OCI-LY1 (cell line): ENCODE measurements at regions not wholly inside any gene's neighbourhood (a gene's known extent, or its start where the extent isn't known, plus 50 kb on each side); places are given as distances from the start of the nearest gene placed in this dataset.

Experiments used
- H2AFZ ChIP-seq: fragments of 200-600 bp; sonication (generic), shearing (Covaris generic); 2 replicates; pipeline ENCODE4 v1.6.0; 2014; ENCODE audit warnings: antibody characterized with exemption, mild to moderate bottlenecking, low read length
- H3F3A ChIP-seq: fragments of 200-600 bp; sonication (generic), shearing (Covaris generic); 2 replicates; pipeline ENCODE4 v1.6.0; 2014; ENCODE audit warnings: mild to moderate bottlenecking, antibody characterized with exemption, low read length, moderate library complexity; ENCODE audit not compliant: insufficient read depth
- H3K27ac ChIP-seq: fragments of 200-600 bp; sonication (generic); 2 replicates; pipeline ENCODE4 v1.5.1; 2014; ENCODE audit warnings: low read length, mixed run types, mild to moderate bottlenecking, low read depth; ENCODE audit not compliant: poor library complexity, severe bottlenecking
- H3K27me3 ChIP-seq: fragments of 200-600 bp; sonication (generic); 2 replicates; pipeline ENCODE4 v1.6.0; 2014; ENCODE audit warnings: antibody characterized with exemption, mild to moderate bottlenecking, low read length, moderate library complexity; ENCODE audit not compliant: insufficient read depth
- H3K36me3 ChIP-seq: fragments of 200-600 bp; sonication (generic); 2 replicates; pipeline ENCODE4 v1.6.1; 2014; ENCODE audit warnings: mild to moderate bottlenecking, antibody characterized with exemption, low read length, moderate library complexity, mixed read lengths; ENCODE audit not compliant: insufficient read depth
- H3K4me1 ChIP-seq: fragments of 200-600 bp; sonication (generic); 2 replicates; pipeline ENCODE4 v1.5.1; 2014; ENCODE audit warnings: mild to moderate bottlenecking, low read length, moderate library complexity; ENCODE audit not compliant: insufficient read depth, severe bottlenecking
- H3K4me2 ChIP-seq: fragments of 200-600 bp; sonication (generic), shearing (Covaris generic); 2 replicates; pipeline ENCODE4 v1.6.1; 2014; ENCODE audit warnings: low read length
- H3K4me3 ChIP-seq: fragments of 200-600 bp; sonication (generic); 2 replicates; pipeline ENCODE4 v1.5.1; 2014; ENCODE audit warnings: low read length, low read depth, mild to moderate bottlenecking, mixed read lengths; ENCODE audit not compliant: poor library complexity, severe bottlenecking
- H3K79me2 ChIP-seq: fragments of 200-600 bp; shearing (Covaris generic); 2 replicates; pipeline ENCODE4 v1.6.1; 2016; ENCODE audit warnings: mixed run types, low read length, mixed read lengths; ENCODE audit not compliant: insufficient read depth
- H3K9ac ChIP-seq: fragments of 200-600 bp; sonication (generic), shearing (Covaris generic); 2 replicates; pipeline ENCODE4 v1.6.1; 2014; ENCODE audit warnings: mild to moderate bottlenecking, low read length, mixed read lengths
- H3K9me2 ChIP-seq: fragments of 200-600 bp; sonication (generic), shearing (Covaris generic); 2 replicates; pipeline ENCODE4 v1.6.1; 2014; ENCODE audit warnings: low read depth, mild to moderate bottlenecking, low read length, mixed read lengths
- H3K9me3 ChIP-seq: fragments of 200-600 bp; shearing (Covaris generic); 2 replicates; pipeline ENCODE4 v1.6.1; 2014; ENCODE audit warnings: low read length, mixed read lengths
- H4K20me1 ChIP-seq: fragments of 200-600 bp; sonication (generic), shearing (Covaris generic); 2 replicates; pipeline ENCODE4 v1.6.0; 2016; ENCODE audit warnings: mild to moderate bottlenecking, low read length; ENCODE audit not compliant: insufficient read depth
- EZH2 ChIP-seq: fragments of 200-600 bp; sonication (generic), shearing (Covaris generic); IDR thresholded peaks from 2 replicates; pipeline ENCODE4 v1.8.0; 2017; ENCODE audit warnings: borderline replicate concordance, mixed run types, mild to moderate bottlenecking, antibody characterized with exemption, low read length, moderate library complexity, mixed read lengths
- TF ChIP-seq, protein P1 (sequence below): fragments of 200-600 bp; sonication (generic), shearing (Covaris generic); IDR thresholded peaks from 2 replicates; pipeline ENCODE4 v1.5.1; 2017; ENCODE audit warnings: mild to moderate bottlenecking, antibody characterized with exemption, low read length, moderate library complexity, mixed read lengths

DNA sequence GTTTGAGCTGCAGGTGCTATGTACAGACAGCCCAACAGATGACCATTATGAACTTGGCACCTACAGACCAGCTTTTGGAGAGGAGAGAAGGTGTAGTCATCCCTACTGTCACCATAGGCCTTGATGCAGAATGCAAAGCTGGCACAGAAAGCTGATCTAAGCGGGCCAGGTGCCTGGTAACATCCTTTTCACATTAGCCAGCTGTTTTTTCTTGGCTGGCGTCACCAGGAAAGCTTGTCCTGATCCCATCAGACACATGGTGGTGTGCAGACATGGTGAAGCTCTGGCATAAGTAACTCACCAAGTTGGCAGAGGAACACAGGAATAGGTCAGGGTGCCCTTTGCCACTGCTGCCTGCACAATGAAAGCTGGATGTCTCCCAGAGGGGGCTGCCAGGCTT, 97.2 kb upstream of the MB21D2 start:
- no peaks in the 10 kb centered on the region for H3K36me3 ChIP-seq
- H4K20me1 ChIP-seq, result no peaks in the 10 kb centered on the region
- H2AFZ ChIP-seq, result no peak overlapping the region
- H3K4me3 ChIP-seq, result no peak overlapping the region
- no peaks in the 10 kb centered on the region for H3K79me2 ChIP-seq
- no peak overlapping the region for H3K4me2 ChIP-seq
- H3K9me2 ChIP-seq, result no peaks in the 10 kb centered on the region
- no peak overlapping the region for H3K9ac ChIP-seq
- no peaks in the 10 kb centered on the region for H3K27me3 ChIP-seq
- H3K27ac ChIP-seq, result no peak overlapping the region
- no peaks in the 10 kb centered on the region for H3F3A ChIP-seq
- TF ChIP-seq, protein P1, sequence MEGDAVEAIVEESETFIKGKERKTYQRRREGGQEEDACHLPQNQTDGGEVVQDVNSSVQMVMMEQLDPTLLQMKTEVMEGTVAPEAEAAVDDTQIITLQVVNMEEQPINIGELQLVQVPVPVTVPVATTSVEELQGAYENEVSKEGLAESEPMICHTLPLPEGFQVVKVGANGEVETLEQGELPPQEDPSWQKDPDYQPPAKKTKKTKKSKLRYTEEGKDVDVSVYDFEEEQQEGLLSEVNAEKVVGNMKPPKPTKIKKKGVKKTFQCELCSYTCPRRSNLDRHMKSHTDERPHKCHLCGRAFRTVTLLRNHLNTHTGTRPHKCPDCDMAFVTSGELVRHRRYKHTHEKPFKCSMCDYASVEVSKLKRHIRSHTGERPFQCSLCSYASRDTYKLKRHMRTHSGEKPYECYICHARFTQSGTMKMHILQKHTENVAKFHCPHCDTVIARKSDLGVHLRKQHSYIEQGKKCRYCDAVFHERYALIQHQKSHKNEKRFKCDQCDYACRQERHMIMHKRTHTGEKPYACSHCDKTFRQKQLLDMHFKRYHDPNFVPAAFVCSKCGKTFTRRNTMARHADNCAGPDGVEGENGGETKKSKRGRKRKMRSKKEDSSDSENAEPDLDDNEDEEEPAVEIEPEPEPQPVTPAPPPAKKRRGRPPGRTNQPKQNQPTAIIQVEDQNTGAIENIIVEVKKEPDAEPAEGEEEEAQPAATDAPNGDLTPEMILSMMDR, result no peak
- TF ChIP-seq EZH2, result no peak
- H3K4me1 ChIP-seq, result no peaks in the 10 kb centered on the region
- no peaks in the 10 kb centered on the region for H3K9me3 ChIP-seq

GRCh38 chr3:193016437-193016901, 98.8 kb upstream of the MB21D2 start:
- Histone ChIP-seq H3K9me2 (no peaks in the 10 kb centered on the region), H3K9ac (no peak overlapping the region), H3K27me3 (no peaks in the 10 kb centered on the region), H3K9me3 (no peaks in the 10 kb centered on the region), H3K4me2 (no peak overlapping the region), H4K20me1 (no peaks in the 10 kb centered on the region), H2AFZ (no peak overlapping the region), H3K4me3 (no peak overlapping the region), H3F3A (no peaks in the 10 kb centered on the region), H3K79me2 (no peaks in the 10 kb centered on the region), H3K4me1 (no peaks in the 10 kb centered on the region), H3K27ac (no peak overlapping the region), H3K36me3 (no peaks in the 10 kb centered on the region)
- TF ChIP-seq, protein P1, result no peak
- no peak for TF ChIP-seq EZH2

DNA sequence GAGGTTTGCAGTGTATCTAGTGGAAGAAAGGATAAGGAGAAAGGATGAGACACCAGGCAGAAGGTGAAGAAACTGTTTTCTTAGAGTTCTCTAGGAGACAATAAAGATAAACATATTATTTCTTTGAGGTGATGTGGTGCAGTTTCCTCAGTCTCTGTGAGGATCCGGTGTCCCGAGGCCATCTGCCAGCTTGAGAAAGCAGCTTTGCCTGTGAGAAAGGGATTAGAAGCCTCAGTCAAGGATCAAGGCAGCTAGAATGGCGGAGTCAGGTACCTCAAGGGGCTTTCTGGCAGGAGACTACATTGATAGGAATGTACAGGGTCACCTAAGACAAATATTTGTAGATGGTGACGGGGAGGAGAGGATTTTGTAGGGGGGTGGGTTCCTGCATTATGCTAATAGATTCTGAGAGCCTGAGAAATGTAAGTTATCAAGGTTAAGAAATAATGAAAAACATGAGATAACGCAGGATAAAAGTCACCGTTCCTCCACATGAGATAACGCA, 103.9 kb upstream of the MB21D2 start:
- H3K4me3 ChIP-seq, result no peak overlapping the region
- no peak overlapping the region for H3K27ac ChIP-seq
- no peaks in the 10 kb centered on the region for H3K36me3 ChIP-seq

More for the DNA sequence above, 103.9 kb upstream of the MB21D2 start:
- H3K27me3 ChIP-seq, result no peaks in the 10 kb centered on the region
- H3K9me3 ChIP-seq, result no peaks in the 10 kb centered on the region
- no peaks in the 10 kb centered on the region for H3K9me2 ChIP-seq
- no peak overlapping the region for H2AFZ ChIP-seq
- H3K79me2 ChIP-seq, result no peaks in the 10 kb centered on the region
- TF ChIP-seq, protein P1, result no peak
- no peak for TF ChIP-seq EZH2
- no peaks in the 10 kb centered on the region for H4K20me1 ChIP-seq
- no peak overlapping the region for H3K9ac ChIP-seq
- H3K4me2 ChIP-seq, result no peak overlapping the region
- H3F3A ChIP-seq, result no peaks in the 10 kb centered on the region
- H3K4me1 ChIP-seq, result no peaks in the 10 kb centered on the region
